ENCODE measurements at regions not wholly inside any gene's neighbourhood (a gene's known extent, or its start where the extent isn't known, plus 50 kb on each side); places are given as distances from the start of the nearest gene placed in this dataset.

GRCh38 chr12:126949558-126949957, 1317.4 kb upstream of the TMEM132C start:
- no peaks in the 10 kb centered on the region for H3K36me3 Mint-ChIP-seq
- no peak for DNase-seq (ENCODE audit: low spot score in 2 of 2, unreplicated experiment in 2 of 2)
- H3K9me3 Mint-ChIP-seq, result peaks cover 4% of the 10 kb centered on the region
- TF ChIP-seq CTCF (IDR thresholded peaks at IDR 0.05; ENCODE audit: unreplicated experiment), result no peak
- H3K27ac Mint-ChIP-seq, result no peak overlapping the region
- H3K4me3 Mint-ChIP-seq, result no peak overlapping the region
- no peaks in the 10 kb centered on the region for H3K27me3 Mint-ChIP-seq (ENCODE audit: low read depth)
- peaks cover 5% of the 10 kb centered on the region for H3K4me1 Mint-ChIP-seq

- Mint-ChIP-seq H3K4me3 (no peak overlapping the region), H3K27ac (no peak overlapping the region), H3K36me3 (no peaks in the 10 kb centered on the region), H3K9me3 (peaks cover 4% of the 10 kb centered on the region), H3K4me1 (peaks cover 5% of the 10 kb centered on the region), H3K27me3 (ENCODE audit: low read depth) (no peaks in the 10 kb centered on the region)
- DNase-seq (ENCODE audit: low spot score in 2 of 2, unreplicated experiment in 2 of 2), result no peak
- TF ChIP-seq CTCF (IDR thresholded peaks at IDR 0.05; ENCODE audit: unreplicated experiment), result no peak
Measured at GRCh38 chr12:126950266-126950665, 1316.7 kb upstream of the TMEM132C start.

GRCh38 chr12:126952096-126953007, 1314.6 kb upstream of the TMEM132C start:
- H3K36me3 Mint-ChIP-seq, result no peaks in the 10 kb centered on the region
- H3K4me3 Mint-ChIP-seq, result no peak overlapping the region
- H3K27me3 Mint-ChIP-seq (ENCODE audit: low read depth), result no peaks in the 10 kb centered on the region
- H3K4me1 Mint-ChIP-seq, result peaks cover 5% of the 10 kb centered on the region
- H3K9me3 Mint-ChIP-seq, result no peaks in the 10 kb centered on the region
- no peak overlapping the region for H3K27ac Mint-ChIP-seq
- TF ChIP-seq CTCF (IDR thresholded peaks at IDR 0.05; ENCODE audit: unreplicated experiment), result no peak
- no peak for DNase-seq (ENCODE audit: low spot score in 2 of 2, unreplicated experiment in 2 of 2)

- Mint-ChIP-seq H3K27ac (no peak overlapping the region), H3K4me3 (no peak overlapping the region), H3K27me3 (ENCODE audit: low read depth) (no peaks in the 10 kb centered on the region), H3K9me3 (no peaks in the 10 kb centered on the region), H3K4me1 (peaks cover 5% of the 10 kb centered on the region), H3K36me3 (no peaks in the 10 kb centered on the region)
- no peak for TF ChIP-seq CTCF (IDR thresholded peaks at IDR 0.05; ENCODE audit: unreplicated experiment)
- no peak for DNase-seq (ENCODE audit: low spot score in 2 of 2, unreplicated experiment in 2 of 2)
Measured at GRCh38 chr12:126953365-126953889, 1313.5 kb upstream of the TMEM132C start.

GRCh38 chr12:126960221-126960620, 1306.7 kb upstream of the TMEM132C start:
- Mint-ChIP-seq H3K4me3 (no peak overlapping the region), H3K9me3 (no peaks in the 10 kb centered on the region), H3K36me3 (no peaks in the 10 kb centered on the region), H3K27me3 (ENCODE audit: low read depth) (no peaks in the 10 kb centered on the region), H3K4me1 (no peaks in the 10 kb centered on the region), H3K27ac (no peak overlapping the region)
- DNase-seq (ENCODE audit: low spot score in 2 of 2, unreplicated experiment in 2 of 2), result no peak
- TF ChIP-seq CTCF (IDR thresholded peaks at IDR 0.05; ENCODE audit: unreplicated experiment), result no peak

All from mesothelial cell of epicardium (in vitro differentiated cells).